Activated naive CD8-positive, alpha-beta T cell (primary cell): ENCODE measurements at regions not wholly inside any gene's neighbourhood (a gene's known extent, or its start where the extent isn't known, plus 50 kb on each side); places are given as distances from the start of the nearest gene placed in this dataset.

ENCODE experiments used
- H3K27ac Mint-ChIP-seq: one replicate; pipeline ENCODE4 v1.8.0; 2021; ENCODE audit warnings: mixed read lengths
- H3K27me3 Mint-ChIP-seq: one replicate; pipeline ENCODE4 v1.8.0; 2021; ENCODE audit warnings: mixed read lengths
- H3K36me3 Mint-ChIP-seq: one replicate; pipeline ENCODE4 v1.8.0; 2021; ENCODE audit warnings: mixed read lengths
- H3K4me1 Mint-ChIP-seq: one replicate; pipeline ENCODE4 v1.8.0; 2021; ENCODE audit warnings: low read depth, mixed read lengths
- H3K4me3 Mint-ChIP-seq: one replicate; pipeline ENCODE4 v1.8.0; 2021; ENCODE audit warnings: mild to moderate bottlenecking, mixed read lengths
- H3K9me3 Mint-ChIP-seq: one replicate; pipeline ENCODE4 v1.8.0; 2021; ENCODE audit warnings: low read depth, mixed read lengths

DNA sequence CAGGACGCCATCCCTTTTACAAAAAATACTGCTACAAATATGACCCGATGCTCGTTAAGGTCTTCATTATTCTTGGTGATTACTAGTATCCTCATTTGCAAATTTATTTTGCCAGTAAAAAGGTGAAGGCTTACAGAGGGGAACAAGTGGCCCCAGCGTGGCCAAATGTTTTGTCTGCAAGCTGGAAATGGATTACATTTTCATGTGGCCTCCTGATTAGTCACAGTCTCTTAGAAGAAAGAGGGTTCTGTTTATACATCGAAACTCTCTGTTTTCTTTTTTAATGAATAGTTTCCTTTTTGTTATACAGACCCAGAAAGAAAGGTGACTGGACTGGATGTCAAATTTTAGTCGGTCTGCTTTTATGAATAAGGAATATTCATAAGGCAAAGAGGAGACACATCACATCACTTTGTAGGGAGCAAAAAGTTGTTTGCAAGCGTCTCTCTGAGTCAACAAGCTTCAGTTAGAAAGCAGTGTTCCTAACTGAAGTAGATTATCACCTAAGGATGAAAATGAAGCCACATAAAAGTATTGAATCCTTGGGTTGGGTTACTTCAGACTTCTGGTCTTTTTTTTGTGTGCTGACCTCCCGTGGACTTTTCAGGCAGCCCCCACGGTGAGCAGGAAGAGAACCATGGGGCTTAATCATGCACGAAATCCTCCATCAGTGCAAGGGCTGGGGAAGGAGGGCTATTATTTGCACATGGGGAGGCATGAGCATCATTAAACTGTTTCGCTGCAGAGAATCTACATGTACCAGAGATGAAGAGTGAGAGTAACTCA, 125.6 kb downstream of the ARSF start:
- Mint-ChIP-seq H3K27ac (no peak overlapping the region), H3K4me1 (no peaks in the 10 kb centered on the region), H3K9me3 (no peaks in the 10 kb centered on the region), H3K4me3 (no peak overlapping the region), H3K27me3 (peaks cover 2% of the 10 kb centered on the region), H3K36me3 (no peaks in the 10 kb centered on the region)

DNA sequence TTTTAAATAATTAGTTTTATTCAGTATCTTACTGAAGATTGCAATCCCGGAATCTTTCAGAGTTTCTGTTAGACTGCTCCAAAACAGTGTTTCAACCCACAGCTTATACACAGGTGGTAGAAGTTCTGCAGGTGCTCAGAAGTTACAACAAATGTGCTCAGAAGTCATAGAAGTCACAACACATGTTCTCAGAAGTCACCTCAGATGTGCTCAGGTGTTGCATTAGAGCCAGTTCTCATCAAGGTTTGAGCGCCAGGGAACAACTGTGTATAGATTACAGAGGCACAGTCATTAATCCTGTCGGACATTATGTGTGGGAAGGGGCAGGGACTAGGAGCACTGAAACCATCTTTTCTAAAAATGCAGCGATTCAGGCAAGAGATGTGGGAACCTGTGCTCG, 124.5 kb downstream of the ARSF start:
- H3K9me3 Mint-ChIP-seq = no peaks in the 10 kb centered on the region
- H3K4me3 Mint-ChIP-seq = no peak overlapping the region
- no peaks in the 10 kb centered on the region for H3K4me1 Mint-ChIP-seq
- peaks cover 2% of the 10 kb centered on the region for H3K27me3 Mint-ChIP-seq
- H3K27ac Mint-ChIP-seq = no peak overlapping the region
- no peaks in the 10 kb centered on the region for H3K36me3 Mint-ChIP-seq
